HG03565 (cell line): ENCODE measurements at regions not wholly inside any gene's neighbourhood (a gene's known extent, or its start where the extent isn't known, plus 50 kb on each side); places are given as distances from the start of the nearest gene placed in this dataset.

Experiments used
- ATAC-seq: cut with Tn5 transposase; IDR thresholded peaks from one replicate; pipeline ENCODE4 v1.9.1; 2021; ENCODE audit warnings: mild to moderate bottlenecking, moderate library complexity; ENCODE audit not compliant: unreplicated experiment

GRCh38 chr2:136582628-136583205 is 182.6 kb upstream of the THSD7B start:
- ATAC-seq: no peak

GRCh38 chr2:136572335-136572734 is 193.0 kb upstream of the THSD7B start:
- no peak for ATAC-seq

GRCh38 chr2:136557203-136557602 is 208.1 kb upstream of the THSD7B start:
- no peak for ATAC-seq

- no peak for ATAC-seq
These were observed 215.2 kb upstream of the THSD7B start for GRCh38 chr2:136550181-136550580.

GRCh38 chr2:136539355-136539754 is 226.0 kb upstream of the THSD7B start:
- no peak for ATAC-seq

GRCh38 chr2:136538489-136538888 is 226.9 kb upstream of the THSD7B start:
- ATAC-seq: no peak

GRCh38 chr2:136534811-136535210 is 230.5 kb upstream of the THSD7B start:
- no peak for ATAC-seq

- ATAC-seq: no peak
These were observed 233.2 kb upstream of the THSD7B start for GRCh38 chr2:136532171-136532570.

GRCh38 chr2:136531731-136532130 is 233.6 kb upstream of the THSD7B start:
- no peak for ATAC-seq

- ATAC-seq: no peak
These were observed 235.2 kb upstream of the THSD7B start for GRCh38 chr2:136530146-136530545.

- no peak for ATAC-seq
These were observed 237.8 kb upstream of the THSD7B start for GRCh38 chr2:136527560-136527959.

GRCh38 chr2:136522724-136523123 is 242.6 kb upstream of the THSD7B start:
- ATAC-seq: no peak

GRCh38 chr2:136517716-136518115 is 247.6 kb upstream of the THSD7B start:
- ATAC-seq: no peak

- ATAC-seq: no peak
These were observed 255.1 kb upstream of the THSD7B start for GRCh38 chr2:136510244-136510643.

GRCh38 chr2:136505462-136505861 is 259.9 kb upstream of the THSD7B start:
- ATAC-seq: no peak

- ATAC-seq: no peak
These were observed 262.7 kb upstream of the THSD7B start for GRCh38 chr2:136502660-136503059.

GRCh38 chr2:136497709-136498108 is 267.6 kb upstream of the THSD7B start:
- no peak for ATAC-seq

GRCh38 chr2:136496966-136497365 is 268.4 kb upstream of the THSD7B start:
- no peak for ATAC-seq

- ATAC-seq: peak; percentile 82
These were observed 269.7 kb upstream of the THSD7B start for GRCh38 chr2:136495636-136496035.

- ATAC-seq: no peak
These were observed 272.4 kb upstream of the THSD7B start for GRCh38 chr2:136492901-136493300.

GRCh38 chr2:136490100-136490499 is 275.2 kb upstream of the THSD7B start:
- no peak for ATAC-seq

GRCh38 chr2:136487421-136487820 is 277.9 kb upstream of the THSD7B start:
- ATAC-seq: no peak

GRCh38 chr2:136486115-136486514 is 279.2 kb upstream of the THSD7B start:
- peak; percentile 81 for ATAC-seq
